KMS-11 (cell line): ENCODE measurements at regions not wholly inside any gene's neighbourhood (a gene's known extent, or its start where the extent isn't known, plus 50 kb on each side); places are given as distances from the start of the nearest gene placed in this dataset.

Source experiments
- H2AFZ ChIP-seq: fragments of 200-600 bp; sonication (generic); 2 replicates; pipeline ENCODE4 v1.6.1; 2016; ENCODE audit warnings: antibody characterized with exemption, mixed run types, low read depth
- H3K27ac ChIP-seq: fragments of 200-600 bp; sonication (generic); 2 replicates; pipeline ENCODE4 v1.6.1; 2016; ENCODE audit warnings: mild to moderate bottlenecking, mixed run types
- H3K27me3 ChIP-seq: fragments of 200-600 bp; sonication (generic); 2 replicates; pipeline ENCODE4 v1.6.1; 2017; ENCODE audit warnings: mild to moderate bottlenecking, low read depth, mixed run types, moderate library complexity; ENCODE audit not compliant: insufficient read depth
- H3K36me3 ChIP-seq: fragments of 200-600 bp; sonication (generic); 2 replicates; pipeline ENCODE4 v1.6.1; 2017; ENCODE audit warnings: mild to moderate bottlenecking, mixed run types; ENCODE audit not compliant: insufficient read depth
- H3K4me1 ChIP-seq: fragments of 200-600 bp; sonication (generic); 2 replicates; pipeline ENCODE4 v1.6.1; 2016; ENCODE audit warnings: mild to moderate bottlenecking, low read depth, mixed run types; ENCODE audit not compliant: poor library complexity, severe bottlenecking
- H3K4me2 ChIP-seq: fragments of 200-600 bp; sonication (generic); 2 replicates; pipeline ENCODE4 v1.7.0; 2016; ENCODE audit warnings: mild to moderate bottlenecking, mixed run types
- H3K4me3 ChIP-seq: fragments of 200-600 bp; sonication (generic); IDR thresholded peaks from 2 replicates; pipeline ENCODE4 v1.6.1; 2017; ENCODE audit warnings: low read depth, low read length, mixed read lengths; ENCODE audit not compliant: insufficient read depth
- H3K79me2 ChIP-seq: fragments of 200-600 bp; sonication (generic); 2 replicates; pipeline ENCODE4 v1.6.1; 2016; ENCODE audit warnings: low read depth, mixed run types; ENCODE audit not compliant: insufficient read depth
- H3K9ac ChIP-seq: fragments of 200-600 bp; sonication (generic); 2 replicates; pipeline ENCODE4 v1.6.1; 2016; ENCODE audit warnings: mild to moderate bottlenecking, mixed run types
- H4K20me1 ChIP-seq: fragments of 200-600 bp; sonication (generic); 2 replicates; pipeline ENCODE4 v1.6.1; 2016; ENCODE audit warnings: mild to moderate bottlenecking, mixed run types; ENCODE audit not compliant: insufficient read depth
- CTCF ChIP-seq: fragments of 200-600 bp; sonication (generic); conservative IDR thresholded peaks from 2 replicates; pipeline ENCODE4 v1.6.1; 2017; ENCODE audit warnings: low read depth, mild to moderate bottlenecking, antibody characterized with exemption, low read length, moderate library complexity, mixed read lengths

GRCh38 chr9:120001536-120001935, 578.4 kb downstream of the CDK5RAP2 start:
- no peaks in the 10 kb centered on the region for H3K27me3 ChIP-seq
- no peak overlapping the region for H3K4me3 ChIP-seq
- TF ChIP-seq CTCF = no peak
- no peaks in the 10 kb centered on the region for H3K4me1 ChIP-seq
- no peaks in the 10 kb centered on the region for H3K79me2 ChIP-seq
- no peak overlapping the region for H3K9ac ChIP-seq
- H4K20me1 ChIP-seq = no peaks in the 10 kb centered on the region
- no peak overlapping the region for H3K27ac ChIP-seq
- no peaks in the 10 kb centered on the region for H3K36me3 ChIP-seq
- no peak overlapping the region for H3K4me2 ChIP-seq
- H2AFZ ChIP-seq = no peak overlapping the region

- Histone ChIP-seq H3K79me2 (no peaks in the 10 kb centered on the region), H3K27me3 (no peaks in the 10 kb centered on the region), H3K4me2 (no peak overlapping the region), H3K9ac (no peak overlapping the region), H4K20me1 (no peaks in the 10 kb centered on the region), H3K36me3 (no peaks in the 10 kb centered on the region), H3K4me1 (no peaks in the 10 kb centered on the region), H2AFZ (no peak overlapping the region), H3K4me3 (no peak overlapping the region), H3K27ac (no peak overlapping the region)
- TF ChIP-seq CTCF = no peak
Observed at GRCh38 chr9:119998614-119999013, 581.4 kb downstream of the CDK5RAP2 start.

GRCh38 chr9:119991797-119992196, 588.2 kb downstream of the CDK5RAP2 start:
- H3K27me3 ChIP-seq = no peaks in the 10 kb centered on the region
- H3K4me2 ChIP-seq = no peak overlapping the region
- no peak overlapping the region for H2AFZ ChIP-seq

GRCh38 chr9:119986713-119987112, 593.3 kb downstream of the CDK5RAP2 start:
- Histone ChIP-seq H3K36me3 (no peaks in the 10 kb centered on the region), H3K4me2 (no peak overlapping the region), H3K4me1 (no peaks in the 10 kb centered on the region), H3K27me3 (no peaks in the 10 kb centered on the region), H3K27ac (no peak overlapping the region), H4K20me1 (no peaks in the 10 kb centered on the region), H3K4me3 (no peak overlapping the region), H3K9ac (no peak overlapping the region), H2AFZ (no peak overlapping the region), H3K79me2 (no peaks in the 10 kb centered on the region)
- TF ChIP-seq CTCF = no peak

More at GRCh38 chr9:119991797-119992196, 588.2 kb downstream of the CDK5RAP2 start:
- no peak overlapping the region for H3K27ac ChIP-seq
- TF ChIP-seq CTCF = no peak
- no peak overlapping the region for H3K4me3 ChIP-seq
- no peaks in the 10 kb centered on the region for H4K20me1 ChIP-seq
- no peaks in the 10 kb centered on the region for H3K79me2 ChIP-seq
- no peaks in the 10 kb centered on the region for H3K36me3 ChIP-seq
- no peaks in the 10 kb centered on the region for H3K4me1 ChIP-seq
- no peak overlapping the region for H3K9ac ChIP-seq

GRCh38 chr9:119986205-119986604, 593.8 kb downstream of the CDK5RAP2 start:
- H4K20me1 ChIP-seq = no peaks in the 10 kb centered on the region
- H3K27ac ChIP-seq = no peak overlapping the region
- H3K27me3 ChIP-seq = no peaks in the 10 kb centered on the region
- no peaks in the 10 kb centered on the region for H3K4me1 ChIP-seq
- no peak for TF ChIP-seq CTCF
- no peak overlapping the region for H2AFZ ChIP-seq
- no peak overlapping the region for H3K4me3 ChIP-seq
- H3K4me2 ChIP-seq = no peak overlapping the region
- no peaks in the 10 kb centered on the region for H3K79me2 ChIP-seq
- H3K36me3 ChIP-seq = no peaks in the 10 kb centered on the region
- no peak overlapping the region for H3K9ac ChIP-seq
